Muscle layer of colon (tissue), 2 donors: ENCODE measurements at regions not wholly inside any gene's neighbourhood (a gene's known extent, or its start where the extent isn't known, plus 50 kb on each side); places are given as distances from the start of the nearest gene placed in this dataset.

Experiments
- H3K27ac ChIP-seq: one replicate; pipeline ENCODE4 v1.7.0; 2013; ENCODE audit warnings: low read depth, mild to moderate bottlenecking, low read length, moderate library complexity
- H3K27me3 ChIP-seq, 2 donors: one replicate each; pipeline ENCODE4 v1.7.0; 2013; ENCODE audit warnings: low read length in 2 of 2, mild to moderate bottlenecking in 2 of 2; ENCODE audit not compliant: insufficient read depth in 2 of 2, control insufficient read depth in 1 of 2
- H3K36me3 ChIP-seq: one replicate; pipeline ENCODE4 v1.7.0; 2013; ENCODE audit warnings: mild to moderate bottlenecking, low read length; ENCODE audit not compliant: insufficient read depth
- H3K4me1 ChIP-seq: one replicate; pipeline ENCODE4 v1.7.0; 2013; ENCODE audit warnings: mild to moderate bottlenecking, low read length; ENCODE audit not compliant: insufficient read depth
- H3K4me3 ChIP-seq, 2 donors: one replicate each; pipeline ENCODE4 v1.7.0; 2013; ENCODE audit warnings: low read length in 2 of 2, low read depth in 1 of 2, mild to moderate bottlenecking in 1 of 2, moderate library complexity in 1 of 2
- H3K9ac ChIP-seq: one replicate; pipeline ENCODE4 v1.7.0; 2013; ENCODE audit warnings: low read length
- H3K9me3 ChIP-seq: one replicate; pipeline ENCODE4 v1.7.0; 2013; ENCODE audit warnings: mild to moderate bottlenecking, low read length
- donor health status: abdominal sarcoma.
- donor health status: Adenocarcinoma of cecum.

DNA sequence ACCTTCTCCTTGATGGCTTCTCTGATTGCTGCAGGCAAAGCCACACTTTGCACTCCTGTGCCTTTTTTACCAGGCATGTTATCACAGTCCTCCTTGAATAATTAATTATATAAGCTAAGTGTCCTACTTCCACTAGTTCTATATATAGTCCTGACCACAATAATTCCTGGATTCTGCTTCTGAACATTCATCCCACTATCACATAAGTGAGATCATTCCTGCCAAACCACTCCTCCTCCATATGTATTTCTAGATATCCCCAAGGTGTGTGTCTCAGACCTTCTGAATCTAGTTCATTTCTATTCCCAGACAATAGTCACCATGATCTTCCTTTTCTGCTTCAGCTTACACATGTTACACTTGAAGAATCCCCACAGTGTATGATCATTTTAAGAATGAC is 1237.5 kb upstream of the MAP3K7 start:
- H3K9ac ChIP-seq = no peak overlapping the region
- no peaks in the 10 kb centered on the region for H3K27me3 ChIP-seq
- no peaks in the 10 kb centered on the region for H3K36me3 ChIP-seq
- no peaks in the 10 kb centered on the region for H3K4me1 ChIP-seq
- H3K9me3 ChIP-seq = no peaks in the 10 kb centered on the region
- no peak overlapping the region for H3K4me3 ChIP-seq
- no peak overlapping the region for H3K27ac ChIP-seq

- Histone ChIP-seq H3K36me3 (no peaks in the 10 kb centered on the region), H3K4me3 (no peak overlapping the region), H3K9ac (no peak overlapping the region), H3K9me3 (no peaks in the 10 kb centered on the region), H3K4me1 (no peaks in the 10 kb centered on the region), H3K27me3 (no peaks in the 10 kb centered on the region), H3K27ac (no peak overlapping the region)
These were observed 1235.7 kb upstream of the MAP3K7 start for GRCh38 chr6:91822581-91822980.

GRCh38 chr6:91816335-91816734 is 1229.5 kb upstream of the MAP3K7 start:
- Histone ChIP-seq H3K27me3 (no peaks in the 10 kb centered on the region), H3K9ac (no peak overlapping the region)

GRCh38 chr6:91813641-91814040 is 1226.8 kb upstream of the MAP3K7 start:
- no peaks in the 10 kb centered on the region for H3K36me3 ChIP-seq
- no peaks in the 10 kb centered on the region for H3K27me3 ChIP-seq
- no peaks in the 10 kb centered on the region for H3K9me3 ChIP-seq
- no peaks in the 10 kb centered on the region for H3K4me1 ChIP-seq
- H3K4me3 ChIP-seq = no peak overlapping the region
- H3K27ac ChIP-seq = no peak overlapping the region
- no peak overlapping the region for H3K9ac ChIP-seq

More at GRCh38 chr6:91816335-91816734, 1229.5 kb upstream of the MAP3K7 start:
- H3K4me1 ChIP-seq = no peaks in the 10 kb centered on the region
- no peak overlapping the region for H3K4me3 ChIP-seq
- no peak overlapping the region for H3K27ac ChIP-seq
- H3K9me3 ChIP-seq = no peaks in the 10 kb centered on the region
- H3K36me3 ChIP-seq = no peaks in the 10 kb centered on the region

DNA sequence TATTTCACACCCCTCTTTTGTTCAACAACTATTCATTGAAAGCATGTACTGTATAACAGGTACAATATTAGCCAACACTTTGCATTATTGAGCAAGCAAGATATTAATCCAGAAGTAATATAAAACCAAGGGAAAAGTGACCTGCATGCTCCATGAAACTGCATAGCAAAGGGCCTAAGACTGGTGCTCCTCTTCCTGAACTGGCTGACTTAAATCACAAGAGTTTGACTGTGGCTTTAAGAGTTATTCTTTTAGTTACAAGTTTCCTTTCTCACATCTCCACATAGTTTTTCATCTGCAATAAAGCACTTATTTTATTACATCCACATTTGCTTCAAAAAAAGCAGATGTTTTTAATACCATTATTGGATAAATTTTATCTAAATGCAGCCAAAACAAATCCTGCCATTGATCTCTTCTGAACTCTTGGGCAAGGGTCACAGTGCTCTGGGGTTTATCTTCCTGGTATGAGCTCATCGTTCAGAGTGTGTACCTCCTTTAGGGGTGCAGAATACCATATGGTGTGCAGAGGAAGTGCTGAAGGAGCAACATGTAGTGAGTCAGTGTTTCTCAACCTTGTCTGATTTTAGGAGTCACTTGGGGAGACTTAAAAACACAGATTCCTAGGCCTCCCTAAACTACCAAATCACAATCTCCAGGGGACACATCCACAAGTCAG is 1225.9 kb upstream of the MAP3K7 start:
- H3K27me3 ChIP-seq = no peaks in the 10 kb centered on the region
- H3K9me3 ChIP-seq = no peaks in the 10 kb centered on the region

DNA sequence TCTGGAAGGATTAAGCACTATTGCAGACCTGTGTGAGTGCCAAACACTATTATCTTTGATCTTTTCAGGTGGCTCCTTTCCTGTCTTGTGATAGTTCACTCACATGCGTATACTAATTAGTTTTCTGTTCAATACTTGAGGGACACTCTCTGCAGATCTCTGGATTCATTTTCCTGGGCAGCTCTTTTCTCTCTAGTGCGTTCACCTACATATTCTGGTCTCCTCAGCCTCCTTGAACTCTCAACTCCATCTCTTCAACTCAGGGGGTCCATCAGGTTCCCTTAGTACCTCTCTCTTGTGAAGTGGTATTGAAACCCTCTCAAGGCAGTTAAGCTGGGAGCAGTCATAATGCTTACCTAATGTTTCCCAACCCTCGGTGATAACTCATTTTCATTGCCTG is 1218.1 kb upstream of the MAP3K7 start:
- Histone ChIP-seq H3K27ac (no peak overlapping the region), H3K27me3 (no peaks in the 10 kb centered on the region), H3K4me1 (no peaks in the 10 kb centered on the region), H3K4me3 (no peak overlapping the region), H3K9me3 (no peaks in the 10 kb centered on the region), H3K9ac (no peak overlapping the region), H3K36me3 (no peaks in the 10 kb centered on the region)

More for the DNA sequence above, 1225.9 kb upstream of the MAP3K7 start:
- no peak overlapping the region for H3K4me3 ChIP-seq
- no peak overlapping the region for H3K27ac ChIP-seq
- no peaks in the 10 kb centered on the region for H3K36me3 ChIP-seq
- no peak overlapping the region for H3K9ac ChIP-seq
- no peaks in the 10 kb centered on the region for H3K4me1 ChIP-seq

- H3K27me3 ChIP-seq = no peaks in the 10 kb centered on the region
- no peaks in the 10 kb centered on the region for H3K9me3 ChIP-seq
- H3K9ac ChIP-seq = no peak overlapping the region
- no peaks in the 10 kb centered on the region for H3K4me1 ChIP-seq
- H3K27ac ChIP-seq = no peak overlapping the region
- H3K36me3 ChIP-seq = no peaks in the 10 kb centered on the region
- no peak overlapping the region for H3K4me3 ChIP-seq
These were observed 1215.6 kb upstream of the MAP3K7 start for GRCh38 chr6:91802431-91802830.

DNA sequence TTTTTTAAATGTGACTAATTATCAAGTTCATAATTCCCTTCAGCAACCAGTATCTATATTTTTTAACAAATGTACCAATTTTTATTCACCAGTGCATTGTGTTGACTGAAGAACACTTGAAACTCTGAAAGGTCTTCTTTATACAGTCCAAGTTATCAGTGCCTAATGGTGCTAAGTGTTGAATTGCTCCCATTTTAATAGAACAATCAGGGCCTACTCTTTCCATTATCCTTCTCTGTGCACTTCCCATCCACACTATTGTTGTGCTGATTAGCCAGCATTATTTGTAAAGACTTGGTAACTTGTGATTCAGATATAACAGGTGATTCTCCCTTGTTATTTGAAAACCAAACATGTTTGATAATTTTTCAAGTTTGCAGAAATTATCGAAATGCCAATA is 1209.7 kb upstream of the MAP3K7 start:
- H3K9me3 ChIP-seq = no peaks in the 10 kb centered on the region
- H3K36me3 ChIP-seq = no peaks in the 10 kb centered on the region
- H3K4me1 ChIP-seq = no peaks in the 10 kb centered on the region
- no peak overlapping the region for H3K4me3 ChIP-seq
- H3K9ac ChIP-seq = no peak overlapping the region
- H3K27me3 ChIP-seq = no peaks in the 10 kb centered on the region
- no peak overlapping the region for H3K27ac ChIP-seq

DNA sequence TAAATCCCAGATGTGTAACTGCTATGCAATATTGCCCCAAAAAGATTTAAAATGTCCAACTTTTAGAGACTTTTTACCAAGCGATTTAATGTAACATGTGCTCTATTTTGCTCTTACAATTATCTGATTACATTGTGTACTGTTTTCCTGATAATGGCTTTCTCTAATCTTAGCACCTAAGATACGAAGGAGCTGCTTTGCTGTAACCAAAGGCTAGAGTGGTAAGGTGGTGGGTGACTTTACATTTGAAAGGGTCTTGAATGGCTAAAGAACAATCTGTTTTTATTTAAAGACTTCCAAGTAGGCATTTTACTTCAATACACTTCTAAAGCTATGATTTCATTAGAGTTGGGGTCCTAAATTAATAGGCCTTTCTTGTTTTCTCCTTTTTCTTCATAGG is 1201.6 kb upstream of the MAP3K7 start:
- Histone ChIP-seq H3K36me3 (no peaks in the 10 kb centered on the region), H3K9ac (no peak overlapping the region), H3K27ac (no peak overlapping the region), H3K4me1 (no peaks in the 10 kb centered on the region), H3K4me3 (no peak overlapping the region), H3K27me3 (no peaks in the 10 kb centered on the region), H3K9me3 (no peaks in the 10 kb centered on the region)

- Histone ChIP-seq H3K4me1 (no peaks in the 10 kb centered on the region), H3K9ac (no peak overlapping the region), H3K27ac (no peak overlapping the region), H3K4me3 (no peak overlapping the region), H3K9me3 (no peaks in the 10 kb centered on the region), H3K36me3 (no peaks in the 10 kb centered on the region), H3K27me3 (no peaks in the 10 kb centered on the region)
These were observed 1199.8 kb upstream of the MAP3K7 start for GRCh38 chr6:91786474-91787184.

- H3K4me1 ChIP-seq = no peaks in the 10 kb centered on the region
These were observed 1195.9 kb upstream of the MAP3K7 start for GRCh38 chr6:91782802-91783201.

DNA sequence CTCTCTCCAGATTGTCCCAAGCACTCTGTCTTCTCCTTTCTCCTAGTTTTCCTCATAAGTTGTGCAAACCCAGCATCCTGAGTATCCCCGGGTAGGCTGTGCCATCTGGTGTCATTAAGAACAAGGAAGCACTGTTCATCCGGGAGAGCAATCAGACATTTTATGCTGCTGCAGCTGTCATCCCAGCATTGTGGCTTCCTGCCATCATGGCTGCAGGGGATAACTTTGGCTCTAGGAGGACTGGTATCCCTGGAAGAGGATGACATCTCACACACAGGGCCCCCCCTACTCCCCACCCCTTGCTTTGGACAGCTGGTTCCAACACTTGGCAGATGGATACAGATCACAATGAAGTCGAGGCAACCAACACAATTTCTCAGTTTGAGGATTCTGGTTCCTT is 1195.1 kb upstream of the MAP3K7 start:
- no peak overlapping the region for H3K4me3 ChIP-seq
- no peaks in the 10 kb centered on the region for H3K9me3 ChIP-seq
- H3K27me3 ChIP-seq = no peaks in the 10 kb centered on the region
- no peaks in the 10 kb centered on the region for H3K4me1 ChIP-seq
- H3K36me3 ChIP-seq = no peaks in the 10 kb centered on the region
- H3K27ac ChIP-seq = no peak overlapping the region
- no peak overlapping the region for H3K9ac ChIP-seq

More at GRCh38 chr6:91782802-91783201, 1195.9 kb upstream of the MAP3K7 start:
- no peaks in the 10 kb centered on the region for H3K27me3 ChIP-seq
- H3K27ac ChIP-seq = no peak overlapping the region
- H3K9me3 ChIP-seq = no peaks in the 10 kb centered on the region
- H3K9ac ChIP-seq = no peak overlapping the region
- H3K36me3 ChIP-seq = no peaks in the 10 kb centered on the region
- no peak overlapping the region for H3K4me3 ChIP-seq
